SK-N-MC (cell line): ENCODE measurements at regions not wholly inside any gene's neighbourhood (a gene's known extent, or its start where the extent isn't known, plus 50 kb on each side); places are given as distances from the start of the nearest gene placed in this dataset.

Experiments used
- DNase-seq: peaks from one replicate; pipeline ENCODE4 v3.0.0-alpha.2; 2011; ENCODE audit warnings: low read depth, low spot score
- H3K27ac ChIP-seq: fragments of 200-600 bp; sonication (generic); 2 replicates; pipeline ENCODE4 v1.5.1; 2016; ENCODE audit warnings: mixed run types
- H3K36me3 ChIP-seq: fragments of 200-600 bp; sonication (generic); 2 replicates; pipeline ENCODE4 v1.6.1; 2017; ENCODE audit warnings: antibody characterized with exemption, low read length, mixed read lengths; ENCODE audit not compliant: insufficient read depth
- H3K4me3 ChIP-seq: fragments of 200-600 bp; sonication (generic); 2 replicates; pipeline ENCODE4 v1.5.1; 2016
- H3K9ac ChIP-seq: fragments of 200-600 bp; sonication (generic); 2 replicates; pipeline ENCODE4 v1.8.0; 2017; ENCODE audit warnings: mixed run types, mixed read lengths; ENCODE audit not compliant: insufficient read length
- H3K9me3 ChIP-seq: fragments of 200-600 bp; sonication (generic); 2 replicates; pipeline ENCODE4 v1.6.1; 2017; ENCODE audit warnings: low read depth, mild to moderate bottlenecking, antibody characterized with exemption, low read length, moderate library complexity, mixed read lengths
- EZH2 ChIP-seq: fragments of 200-600 bp; sonication (generic); IDR thresholded peaks from one replicate; pipeline ENCODE4 v1.6.1; 2017; ENCODE audit warnings: antibody characterized with exemption
- FOXP2 ChIP-seq: optimal IDR thresholded peaks from 2 replicates; pipeline ENCODE3; 2011; ENCODE audit warnings: mild to moderate bottlenecking, moderate library complexity; ENCODE audit not compliant: insufficient read depth; ENCODE audit errors: extremely low read length, control extremely low read depth
- POLR2AphosphoS5 ChIP-seq: IDR thresholded peaks from 2 replicates; pipeline ENCODE4 v1.6.1; 2012; ENCODE audit warnings: mild to moderate bottlenecking, low read depth, low read length, borderline replicate concordance

- no peaks in the 10 kb centered on the region; the same call in 1 of the 2 replicates for H3K9me3 ChIP-seq
- no peak overlapping the region for H3K27ac ChIP-seq
- no peak for TF ChIP-seq FOXP2
- TF ChIP-seq EZH2: no peak
- TF ChIP-seq POLR2AphosphoS5: no peak
These were observed 74.6 kb upstream of the ZSWIM6 start for GRCh38 chr5:61257421-61257820.

DNA sequence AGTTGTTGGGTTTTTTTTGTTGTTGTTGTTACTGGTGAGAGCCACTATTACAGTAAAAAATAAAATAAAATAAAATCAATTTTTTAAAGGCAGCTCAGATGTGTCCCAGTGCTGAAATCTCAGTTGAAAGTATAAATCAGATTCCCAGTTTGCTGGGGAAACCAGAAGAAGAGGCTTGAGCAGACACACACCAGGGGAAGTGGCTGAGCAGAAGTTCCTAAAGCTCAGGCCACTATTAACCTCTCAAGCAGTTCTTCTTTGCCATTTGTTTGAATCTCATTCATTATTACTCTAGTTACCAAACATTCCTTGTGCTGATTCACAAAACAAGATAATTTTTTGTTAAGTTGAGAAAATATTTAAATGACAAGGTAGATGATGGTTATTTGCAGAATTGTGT lies 70.9 kb upstream of the ZSWIM6 start:
- no peak for DNase-seq
- no peak overlapping the region for H3K9ac ChIP-seq
- no peak overlapping the region for H3K27ac ChIP-seq
- no peaks in the 10 kb centered on the region for H3K36me3 ChIP-seq
- H3K4me3 ChIP-seq: no peak overlapping the region
- no peaks in the 10 kb centered on the region; the same call in 1 of the 2 replicates for H3K9me3 ChIP-seq
- TF ChIP-seq POLR2AphosphoS5 (no peak), FOXP2 (no peak), EZH2 (no peak)

More at GRCh38 chr5:61257421-61257820, 74.6 kb upstream of the ZSWIM6 start:
- no peaks in the 10 kb centered on the region for H3K36me3 ChIP-seq
- no peak for DNase-seq
- H3K4me3 ChIP-seq: no peak overlapping the region
- H3K9ac ChIP-seq: no peak overlapping the region

DNA sequence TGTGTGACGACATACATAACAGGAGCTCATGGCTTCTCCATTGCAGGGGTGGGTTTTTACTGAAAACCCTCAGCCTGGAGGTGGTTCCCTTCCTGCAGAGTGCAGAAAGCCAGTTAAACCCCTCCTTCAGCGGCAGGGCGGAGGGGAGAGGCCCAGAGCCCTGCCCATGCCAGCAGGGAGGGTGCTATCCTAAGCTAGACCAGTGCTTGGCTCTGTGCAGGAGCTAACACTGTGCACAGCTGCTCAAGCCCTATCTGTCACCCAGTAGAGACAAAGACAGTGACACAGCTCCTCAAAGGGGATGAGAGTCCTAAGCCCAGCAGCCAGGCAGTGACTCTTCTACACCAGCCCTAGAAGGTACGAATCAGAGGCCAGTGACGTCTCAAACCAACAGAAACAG lies 70.0 kb upstream of the ZSWIM6 start:
- H3K9me3 ChIP-seq: no peaks in the 10 kb centered on the region; the same call in 1 of the 2 replicates
- DNase-seq: no peak
- H3K27ac ChIP-seq: no peak overlapping the region
- no peaks in the 10 kb centered on the region for H3K36me3 ChIP-seq
- H3K9ac ChIP-seq: no peak overlapping the region
- TF ChIP-seq FOXP2: no peak
- TF ChIP-seq EZH2: no peak
- TF ChIP-seq POLR2AphosphoS5: no peak
- H3K4me3 ChIP-seq: no peak overlapping the region

DNA sequence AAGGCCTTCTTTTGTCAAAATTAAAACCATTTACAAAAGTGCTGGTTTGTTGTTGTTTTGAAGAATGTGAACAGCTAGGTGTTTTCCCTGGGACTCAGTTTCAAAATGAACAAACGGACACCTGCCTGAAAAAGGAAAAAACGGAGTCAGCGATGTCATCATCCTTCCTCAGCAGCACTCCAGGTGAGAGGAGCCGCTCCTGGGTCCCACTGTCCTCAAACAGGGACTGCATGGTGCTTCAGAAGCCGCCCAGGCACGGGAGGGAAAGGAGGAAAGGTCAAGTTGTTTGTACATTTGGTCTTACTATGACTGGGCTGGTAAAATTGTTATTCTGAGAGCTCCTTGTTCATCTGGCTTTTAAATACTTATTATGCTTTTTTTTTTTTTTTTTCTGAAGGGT lies 69.0 kb upstream of the ZSWIM6 start:
- TF ChIP-seq FOXP2 (no peak), EZH2 (no peak), POLR2AphosphoS5 (no peak)
- no peaks in the 10 kb centered on the region for H3K36me3 ChIP-seq
- H3K27ac ChIP-seq: no peak overlapping the region
- no peaks in the 10 kb centered on the region; the same call in 1 of the 2 replicates for H3K9me3 ChIP-seq
- DNase-seq: no peak
- H3K4me3 ChIP-seq: no peak overlapping the region
- no peak overlapping the region for H3K9ac ChIP-seq

- TF ChIP-seq POLR2AphosphoS5: no peak
- TF ChIP-seq EZH2: no peak
- no peak for TF ChIP-seq FOXP2
- DNase-seq: no peak
- Histone ChIP-seq H3K36me3 (no peaks in the 10 kb centered on the region), H3K9me3 (no peaks in the 10 kb centered on the region; the same call in 1 of the 2 replicates), H3K4me3 (no peak overlapping the region), H3K27ac (no peak overlapping the region), H3K9ac (no peak overlapping the region)
These were observed 68.3 kb upstream of the ZSWIM6 start for GRCh38 chr5:61263561-61264272.

GRCh38 chr5:61264273-61264661 lies 67.8 kb upstream of the ZSWIM6 start:
- no peaks in the 10 kb centered on the region for H3K9me3 ChIP-seq
- no peak for DNase-seq
- H3K36me3 ChIP-seq: no peaks in the 10 kb centered on the region
- no peak for TF ChIP-seq EZH2
- no peak for TF ChIP-seq POLR2AphosphoS5
- no peak for TF ChIP-seq FOXP2
- H3K4me3 ChIP-seq: no peak overlapping the region
- H3K9ac ChIP-seq: no peak overlapping the region
- no peak overlapping the region for H3K27ac ChIP-seq

GRCh38 chr5:61267116-61267515 lies 64.9 kb upstream of the ZSWIM6 start:
- Histone ChIP-seq H3K9ac (no peak overlapping the region), H3K9me3 (no peaks in the 10 kb centered on the region), H3K36me3 (no peaks in the 10 kb centered on the region), H3K4me3 (no peak overlapping the region), H3K27ac (no peak overlapping the region)
- no peak for TF ChIP-seq EZH2
- TF ChIP-seq POLR2AphosphoS5: no peak
- TF ChIP-seq FOXP2: no peak
- no peak for DNase-seq

GRCh38 chr5:61268871-61269270 lies 63.2 kb upstream of the ZSWIM6 start:
- H3K36me3 ChIP-seq: no peaks in the 10 kb centered on the region
- no peak overlapping the region for H3K27ac ChIP-seq
- no peak overlapping the region for H3K9ac ChIP-seq
- TF ChIP-seq EZH2 (no peak), FOXP2 (no peak), POLR2AphosphoS5 (no peak)
- DNase-seq: no peak
- H3K4me3 ChIP-seq: no peak overlapping the region
- H3K9me3 ChIP-seq: no peaks in the 10 kb centered on the region

DNA sequence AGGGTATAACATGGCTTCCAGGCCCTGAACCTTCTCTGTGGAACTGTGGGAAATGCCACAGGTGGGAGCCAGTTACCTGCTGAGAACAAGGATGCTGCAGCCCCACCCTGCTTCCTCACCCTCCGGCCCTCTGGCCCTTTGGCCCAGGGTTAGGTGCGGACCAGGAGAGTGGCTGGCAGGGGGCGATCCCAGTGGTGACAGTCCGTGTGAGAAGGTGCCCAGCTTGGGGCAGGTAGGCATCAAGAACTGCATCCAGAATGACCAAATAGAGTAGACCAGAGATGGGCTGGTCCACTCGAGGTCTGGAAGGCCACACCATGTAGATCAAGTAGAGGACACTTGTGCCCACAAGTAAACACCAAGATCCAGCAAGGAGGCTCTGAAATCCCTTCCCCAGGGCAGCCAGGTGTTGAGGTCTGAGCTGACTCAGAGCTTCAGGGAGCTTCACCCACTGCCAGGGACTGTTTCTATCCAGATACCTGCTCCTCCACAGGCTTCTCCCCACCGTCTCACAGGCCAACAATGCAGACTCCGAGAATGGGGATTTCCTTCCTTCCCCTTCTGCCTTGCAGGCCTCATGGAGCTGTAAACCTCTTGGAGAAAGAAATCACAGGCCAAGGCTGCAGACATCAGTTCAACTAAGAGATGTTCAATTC lies 61.4 kb upstream of the ZSWIM6 start:
- DNase-seq: no peak
- TF ChIP-seq EZH2 (no peak), POLR2AphosphoS5 (no peak), FOXP2 (no peak)
- Histone ChIP-seq H3K36me3 (no peaks in the 10 kb centered on the region), H3K9ac (no peak overlapping the region), H3K4me3 (no peak overlapping the region), H3K27ac (no peak overlapping the region), H3K9me3 (no peaks in the 10 kb centered on the region)
